NT2/D1 (cell line): ENCODE measurements at regions not wholly inside any gene's neighbourhood (a gene's known extent, or its start where the extent isn't known, plus 50 kb on each side); places are given as distances from the start of the nearest gene placed in this dataset.

Experiments
- SUZ12 ChIP-seq: IDR thresholded peaks from 2 replicates; pipeline ENCODE4 v1.6.1; 2011; ENCODE audit not compliant: insufficient read length, insufficient read depth; ENCODE audit errors: extremely low read depth
- YY1 ChIP-seq: IDR thresholded peaks from 2 replicates; pipeline ENCODE4 v1.6.1; 2011; ENCODE audit not compliant: insufficient read length, insufficient read depth
- ZNF274 ChIP-seq: IDR thresholded peaks from 2 replicates; pipeline ENCODE4 v1.6.1; 2011; ENCODE audit warnings: mild to moderate bottlenecking, low read depth, low read length

DNA sequence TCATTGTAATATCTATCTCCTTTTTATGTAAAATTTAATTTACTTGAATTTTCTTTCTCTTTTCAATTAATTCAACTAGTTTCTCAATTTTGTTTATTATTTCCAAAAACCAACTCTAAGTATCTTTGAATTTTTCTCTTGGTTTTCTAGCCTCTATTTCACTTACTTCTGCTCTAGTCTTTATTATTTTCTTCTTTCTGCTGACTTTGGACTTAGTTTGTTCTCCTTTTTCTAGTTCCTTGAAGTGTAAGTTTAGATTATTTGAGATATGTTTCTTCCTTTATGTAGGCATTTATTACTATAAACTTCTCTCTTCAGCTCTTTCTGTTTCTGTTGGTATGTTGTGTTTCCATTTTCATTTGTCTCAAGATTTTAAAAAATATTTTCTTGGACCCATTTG is 70.8 kb downstream of the TNFAIP3 start:
- no peak for TF ChIP-seq YY1
- TF ChIP-seq ZNF274: no peak
- no peak for TF ChIP-seq SUZ12
